Stimulated activated CD8-positive, alpha-beta memory T cell treated with anti-CD3 and anti-CD28 coated beads, Interleukin-15, amount 100 ng/mL, for 24 hours (primary cell): ENCODE measurements at regions not wholly inside any gene's neighbourhood (a gene's known extent, or its start where the extent isn't known, plus 50 kb on each side); places are given as distances from the start of the nearest gene placed in this dataset.

Experiments used
- DNase-seq: peaks from one replicate; pipeline ENCODE4 v3.0.0-alpha.2; 2020; ENCODE audit warnings: low read depth

GRCh38 chr7:70907259-70908247, 224.4 kb upstream of the GALNT17 start:
- no peak for DNase-seq

GRCh38 chr7:70913924-70914323, 218.0 kb upstream of the GALNT17 start:
- no peak for DNase-seq

GRCh38 chr7:70915067-70915466, 216.9 kb upstream of the GALNT17 start:
- no peak for DNase-seq

- DNase-seq: no peak
Observed at GRCh38 chr7:70919481-70920073, 212.4 kb upstream of the GALNT17 start.

GRCh38 chr7:70920876-70921275, 211.1 kb upstream of the GALNT17 start:
- no peak for DNase-seq

GRCh38 chr7:70923181-70923845, 208.6 kb upstream of the GALNT17 start:
- DNase-seq: no peak

GRCh38 chr7:70925411-70926115, 206.4 kb upstream of the GALNT17 start:
- DNase-seq: no peak

GRCh38 chr7:70926666-70927065, 205.3 kb upstream of the GALNT17 start:
- no peak for DNase-seq

GRCh38 chr7:70935311-70935710, 196.6 kb upstream of the GALNT17 start:
- no peak for DNase-seq

GRCh38 chr7:70935854-70936253, 196.1 kb upstream of the GALNT17 start:
- DNase-seq: no peak

GRCh38 chr7:70937424-70937823, 194.5 kb upstream of the GALNT17 start:
- DNase-seq: no peak

GRCh38 chr7:70940597-70940996, 191.3 kb upstream of the GALNT17 start:
- DNase-seq: no peak

GRCh38 chr7:70942791-70943190, 189.2 kb upstream of the GALNT17 start:
- DNase-seq: no peak

- DNase-seq: no peak
Observed at GRCh38 chr7:70944516-70944915, 187.4 kb upstream of the GALNT17 start.

- DNase-seq: no peak
Observed at GRCh38 chr7:70947181-70947580, 184.8 kb upstream of the GALNT17 start.

GRCh38 chr7:70949862-70950261, 182.1 kb upstream of the GALNT17 start:
- no peak for DNase-seq

GRCh38 chr7:70951271-70951962, 180.5 kb upstream of the GALNT17 start:
- DNase-seq: no peak

- no peak for DNase-seq
Observed at GRCh38 chr7:70952311-70952710, 179.6 kb upstream of the GALNT17 start.

GRCh38 chr7:70953331-70953741, 178.6 kb upstream of the GALNT17 start:
- no peak for DNase-seq

GRCh38 chr7:70953796-70954195, 178.1 kb upstream of the GALNT17 start:
- no peak for DNase-seq

GRCh38 chr7:70972693-70973092, 159.3 kb upstream of the GALNT17 start:
- DNase-seq: no peak

- DNase-seq: no peak
Observed at GRCh38 chr7:70975754-70976153, 156.2 kb upstream of the GALNT17 start.
